OCI-LY1 (cell line): ENCODE measurements at regions not wholly inside any gene's neighbourhood (a gene's known extent, or its start where the extent isn't known, plus 50 kb on each side); places are given as distances from the start of the nearest gene placed in this dataset.

Experiments used
- H2AFZ ChIP-seq: fragments of 200-600 bp; sonication (generic), shearing (Covaris generic); 2 replicates; pipeline ENCODE4 v1.6.0; 2014; ENCODE audit warnings: antibody characterized with exemption, mild to moderate bottlenecking, low read length
- H3F3A ChIP-seq: fragments of 200-600 bp; sonication (generic), shearing (Covaris generic); 2 replicates; pipeline ENCODE4 v1.6.0; 2014; ENCODE audit warnings: mild to moderate bottlenecking, antibody characterized with exemption, low read length, moderate library complexity; ENCODE audit not compliant: insufficient read depth
- H3K27ac ChIP-seq: fragments of 200-600 bp; sonication (generic); 2 replicates; pipeline ENCODE4 v1.5.1; 2014; ENCODE audit warnings: low read length, mixed run types, mild to moderate bottlenecking, low read depth; ENCODE audit not compliant: poor library complexity, severe bottlenecking
- H3K27me3 ChIP-seq: fragments of 200-600 bp; sonication (generic); 2 replicates; pipeline ENCODE4 v1.6.0; 2014; ENCODE audit warnings: antibody characterized with exemption, mild to moderate bottlenecking, low read length, moderate library complexity; ENCODE audit not compliant: insufficient read depth
- H3K36me3 ChIP-seq: fragments of 200-600 bp; sonication (generic); 2 replicates; pipeline ENCODE4 v1.6.1; 2014; ENCODE audit warnings: mild to moderate bottlenecking, antibody characterized with exemption, low read length, moderate library complexity, mixed read lengths; ENCODE audit not compliant: insufficient read depth
- H3K4me1 ChIP-seq: fragments of 200-600 bp; sonication (generic); 2 replicates; pipeline ENCODE4 v1.5.1; 2014; ENCODE audit warnings: mild to moderate bottlenecking, low read length, moderate library complexity; ENCODE audit not compliant: insufficient read depth, severe bottlenecking
- H3K4me2 ChIP-seq: fragments of 200-600 bp; sonication (generic), shearing (Covaris generic); 2 replicates; pipeline ENCODE4 v1.6.1; 2014; ENCODE audit warnings: low read length
- H3K4me3 ChIP-seq: fragments of 200-600 bp; sonication (generic); 2 replicates; pipeline ENCODE4 v1.5.1; 2014; ENCODE audit warnings: low read length, low read depth, mild to moderate bottlenecking, mixed read lengths; ENCODE audit not compliant: poor library complexity, severe bottlenecking
- H3K79me2 ChIP-seq: fragments of 200-600 bp; shearing (Covaris generic); 2 replicates; pipeline ENCODE4 v1.6.1; 2016; ENCODE audit warnings: mixed run types, low read length, mixed read lengths; ENCODE audit not compliant: insufficient read depth
- H3K9ac ChIP-seq: fragments of 200-600 bp; sonication (generic), shearing (Covaris generic); 2 replicates; pipeline ENCODE4 v1.6.1; 2014; ENCODE audit warnings: mild to moderate bottlenecking, low read length, mixed read lengths
- H3K9me2 ChIP-seq: fragments of 200-600 bp; sonication (generic), shearing (Covaris generic); 2 replicates; pipeline ENCODE4 v1.6.1; 2014; ENCODE audit warnings: low read depth, mild to moderate bottlenecking, low read length, mixed read lengths
- H3K9me3 ChIP-seq: fragments of 200-600 bp; shearing (Covaris generic); 2 replicates; pipeline ENCODE4 v1.6.1; 2014; ENCODE audit warnings: low read length, mixed read lengths
- H4K20me1 ChIP-seq: fragments of 200-600 bp; sonication (generic), shearing (Covaris generic); 2 replicates; pipeline ENCODE4 v1.6.0; 2016; ENCODE audit warnings: mild to moderate bottlenecking, low read length; ENCODE audit not compliant: insufficient read depth
- CTCF ChIP-seq: fragments of 200-600 bp; sonication (generic), shearing (Covaris generic); IDR thresholded peaks from 2 replicates; pipeline ENCODE4 v1.5.1; 2017; ENCODE audit warnings: mild to moderate bottlenecking, antibody characterized with exemption, low read length, moderate library complexity, mixed read lengths
- EZH2 ChIP-seq: fragments of 200-600 bp; sonication (generic), shearing (Covaris generic); IDR thresholded peaks from 2 replicates; pipeline ENCODE4 v1.8.0; 2017; ENCODE audit warnings: borderline replicate concordance, mixed run types, mild to moderate bottlenecking, antibody characterized with exemption, low read length, moderate library complexity, mixed read lengths

DNA sequence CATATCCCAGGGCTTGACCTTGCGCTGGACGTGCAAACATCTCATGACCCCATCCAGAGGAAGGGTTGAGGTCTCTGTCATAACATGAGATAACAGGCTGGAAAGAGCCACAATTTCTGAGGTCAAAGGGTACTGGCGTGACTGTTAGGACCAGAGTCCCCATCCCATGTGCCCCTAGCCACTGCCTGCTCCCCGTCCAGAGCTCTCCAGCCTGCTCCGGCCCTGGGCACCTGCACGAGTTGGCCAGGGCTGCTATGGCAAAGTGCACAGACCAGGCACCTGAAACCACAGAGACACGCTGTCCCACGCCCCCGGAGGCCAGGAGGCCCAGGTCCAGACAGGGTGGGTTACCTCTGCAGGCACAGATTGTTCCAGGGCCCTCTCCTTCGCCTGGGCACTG lies 58.9 kb downstream of the SHANK2 start:
- Histone ChIP-seq H4K20me1 (no peaks in the 10 kb centered on the region), H3K79me2 (no peaks in the 10 kb centered on the region), H3K4me2 (no peak overlapping the region)

DNA sequence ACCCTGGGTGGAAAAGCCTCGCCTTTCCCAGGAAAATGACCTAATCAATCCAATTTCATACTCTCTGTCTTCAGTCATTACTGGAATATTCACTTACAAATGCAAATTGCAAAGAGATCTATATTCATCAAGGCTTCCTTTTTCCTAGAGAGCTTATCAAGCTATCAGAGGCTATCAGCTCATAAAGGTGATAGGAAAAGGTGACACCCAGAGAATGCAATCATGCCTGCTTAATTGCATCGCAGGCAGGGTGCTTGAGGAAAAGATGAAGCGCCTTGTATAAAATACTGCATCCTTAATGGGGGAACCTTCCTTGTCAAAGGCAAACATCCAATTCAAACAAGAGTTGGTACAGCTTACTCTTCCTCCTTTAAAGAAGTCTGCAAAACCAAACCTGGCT lies 59.7 kb downstream of the SHANK2 start:
- no peaks in the 10 kb centered on the region for H3F3A ChIP-seq
- no peak overlapping the region for H3K27ac ChIP-seq
- no peaks in the 10 kb centered on the region for H3K4me1 ChIP-seq

More for the DNA sequence above, 58.9 kb downstream of the SHANK2 start:
- no peaks in the 10 kb centered on the region; the same call in 1 of the 2 replicates for H3K27me3 ChIP-seq
- H3K27ac ChIP-seq, result no peak overlapping the region
- H2AFZ ChIP-seq, result no peak overlapping the region
- no peaks in the 10 kb centered on the region for H3K9me3 ChIP-seq
- H3F3A ChIP-seq, result no peaks in the 10 kb centered on the region
- no peak overlapping the region for H3K4me3 ChIP-seq
- H3K4me1 ChIP-seq, result no peaks in the 10 kb centered on the region
- TF ChIP-seq CTCF (no peak), EZH2 (no peak)
- H3K9me2 ChIP-seq, result no peaks in the 10 kb centered on the region
- no peak overlapping the region for H3K9ac ChIP-seq
- H3K36me3 ChIP-seq, result no peaks in the 10 kb centered on the region

DNA sequence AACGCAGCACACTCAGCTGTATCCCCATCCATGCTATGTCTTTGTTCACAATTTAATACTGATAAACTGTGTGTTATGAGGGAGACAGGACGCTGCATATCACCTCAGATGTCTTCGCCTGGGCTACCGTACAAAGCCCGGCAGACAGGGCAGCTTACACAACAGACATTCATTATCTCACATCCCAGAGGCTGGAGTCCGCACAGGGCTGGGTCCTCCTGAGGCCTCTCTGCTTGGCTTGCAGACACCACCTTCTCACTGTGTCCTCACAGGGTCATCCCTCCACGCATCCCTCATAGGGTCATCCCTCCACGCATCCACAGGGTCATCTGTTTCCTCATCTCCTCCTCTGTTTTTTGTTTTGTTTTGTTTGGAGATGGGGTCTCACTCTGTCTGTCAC lies 61.2 kb downstream of the SHANK2 start:
- Histone ChIP-seq H3K9me2 (no peaks in the 10 kb centered on the region), H3K4me1 (no peaks in the 10 kb centered on the region), H3K27me3 (no peaks in the 10 kb centered on the region; the same call in 1 of the 2 replicates), H3K27ac (no peak overlapping the region), H3K9ac (no peak overlapping the region), H3K4me2 (no peak overlapping the region), H3K36me3 (no peaks in the 10 kb centered on the region), H3K9me3 (no peaks in the 10 kb centered on the region), H4K20me1 (no peaks in the 10 kb centered on the region), H3F3A (no peaks in the 10 kb centered on the region), H3K4me3 (no peak overlapping the region), H2AFZ (no peak overlapping the region), H3K79me2 (no peaks in the 10 kb centered on the region)
- TF ChIP-seq EZH2 (no peak), CTCF (no peak)

More for the DNA sequence above, 59.7 kb downstream of the SHANK2 start:
- H3K36me3 ChIP-seq, result no peaks in the 10 kb centered on the region
- H4K20me1 ChIP-seq, result no peaks in the 10 kb centered on the region
- H3K9me3 ChIP-seq, result no peaks in the 10 kb centered on the region
- no peak for TF ChIP-seq CTCF
- no peaks in the 10 kb centered on the region for H3K9me2 ChIP-seq
- H3K4me3 ChIP-seq, result no peak overlapping the region
- H3K9ac ChIP-seq, result no peak overlapping the region
- no peaks in the 10 kb centered on the region; the same call in 1 of the 2 replicates for H3K27me3 ChIP-seq
- H3K79me2 ChIP-seq, result no peaks in the 10 kb centered on the region
- H3K4me2 ChIP-seq, result no peak overlapping the region
- no peak overlapping the region for H2AFZ ChIP-seq
